Pons (tissue), 1 donor: ENCODE measurements at regions not wholly inside any gene's neighbourhood (a gene's known extent, or its start where the extent isn't known, plus 50 kb on each side); places are given as distances from the start of the nearest gene placed in this dataset.
"Not testable (repeated sequence)": the region's sequence is repeated elsewhere in the genome, so short reads cannot be mapped to it uniquely, and the experiment has no call there.

Experiments used
- DNase-seq: peaks from one replicate; pipeline ENCODE4 v3.0.0-alpha.2; 2016; ENCODE audit warnings: low spot score

DNA sequence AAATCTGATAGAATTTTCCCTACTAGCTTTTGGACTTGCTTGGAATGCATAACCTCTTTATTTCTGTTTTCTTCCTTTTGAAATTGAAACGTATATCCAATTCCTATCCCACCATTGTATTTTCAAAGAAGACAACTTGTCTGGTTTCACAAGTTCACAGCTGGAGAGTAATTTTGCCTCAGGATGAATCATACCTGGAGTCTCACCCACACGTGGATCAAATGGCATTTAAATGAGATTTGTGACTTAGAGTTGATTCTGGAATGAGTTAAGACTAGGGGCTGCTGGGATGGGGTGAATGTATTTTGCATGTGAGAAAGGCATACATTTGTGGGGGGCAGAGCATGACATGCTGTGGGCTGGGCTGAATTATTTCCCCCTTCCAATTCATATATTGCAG is 516.5 kb upstream of the MGAT4C start:
- DNase-seq: no peak

DNA sequence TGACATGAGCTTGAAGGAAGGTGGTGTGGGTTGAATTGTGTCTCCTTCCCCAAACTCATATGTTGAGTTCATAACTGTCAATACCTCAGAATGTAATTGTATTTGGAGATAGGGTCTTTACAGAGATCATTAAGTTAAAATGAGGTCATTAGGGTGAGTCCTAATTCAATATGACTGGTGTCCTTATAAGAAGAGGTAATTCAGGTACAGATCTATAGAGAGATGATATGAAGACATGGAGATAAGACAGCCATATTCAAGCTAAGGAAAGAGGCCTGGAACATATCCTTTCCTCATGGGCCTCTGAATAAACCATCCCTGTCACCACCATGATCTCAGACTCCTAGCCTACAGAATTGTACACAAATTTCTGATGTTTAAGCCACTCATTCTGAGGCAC is 514.7 kb upstream of the MGAT4C start:
- no peak for DNase-seq

DNA sequence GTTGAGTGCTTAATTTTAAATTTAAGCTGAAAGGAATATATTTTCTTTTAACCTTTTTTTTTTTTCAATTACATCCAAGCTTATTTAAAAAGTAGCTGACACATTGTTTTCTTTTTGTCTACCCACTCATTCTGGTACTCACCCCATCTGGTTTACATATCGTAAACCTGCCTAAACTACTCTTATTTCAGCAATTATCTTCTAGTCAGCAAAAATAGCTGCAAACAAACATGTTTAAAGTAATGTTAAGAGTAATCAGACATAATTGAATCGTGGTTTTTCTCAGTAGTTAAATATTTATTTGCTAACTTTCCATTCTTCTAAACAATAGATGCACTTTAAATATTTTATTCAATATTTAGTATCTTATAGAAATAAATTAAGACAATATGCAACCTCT is 492.7 kb upstream of the MGAT4C start:
- no peak for DNase-seq

DNA sequence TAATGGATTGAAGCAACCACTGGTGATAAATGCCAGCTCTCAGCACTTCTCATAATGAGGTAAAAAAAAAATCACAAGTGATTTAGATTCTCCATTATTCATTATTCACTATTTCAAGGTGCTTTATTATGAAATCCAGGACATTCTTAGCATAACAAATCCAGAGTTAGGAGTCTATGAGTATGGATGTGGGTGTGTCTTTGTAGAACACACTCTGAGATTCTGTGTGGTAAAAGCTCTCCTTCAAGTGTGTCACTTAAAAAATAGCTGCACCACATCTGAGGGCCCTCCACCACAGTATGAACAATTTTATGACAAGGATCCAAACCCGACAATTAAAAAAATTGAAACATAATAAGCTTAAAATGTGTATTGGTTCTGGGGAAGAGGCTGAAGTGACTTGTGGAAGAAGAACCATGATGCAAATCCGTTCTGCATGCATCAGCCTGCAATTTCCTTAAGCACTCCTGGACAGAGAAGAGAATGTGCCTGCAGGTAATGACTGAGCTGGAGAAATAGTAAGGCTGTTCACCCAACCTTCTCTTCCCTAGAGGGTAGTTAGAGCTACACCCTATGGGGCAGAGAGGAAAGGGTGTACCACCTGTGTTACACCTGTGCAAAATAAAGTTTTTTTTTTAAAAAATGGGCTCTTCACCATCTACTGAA is 488.5 kb upstream of the MGAT4C start:
- no peak for DNase-seq

DNA sequence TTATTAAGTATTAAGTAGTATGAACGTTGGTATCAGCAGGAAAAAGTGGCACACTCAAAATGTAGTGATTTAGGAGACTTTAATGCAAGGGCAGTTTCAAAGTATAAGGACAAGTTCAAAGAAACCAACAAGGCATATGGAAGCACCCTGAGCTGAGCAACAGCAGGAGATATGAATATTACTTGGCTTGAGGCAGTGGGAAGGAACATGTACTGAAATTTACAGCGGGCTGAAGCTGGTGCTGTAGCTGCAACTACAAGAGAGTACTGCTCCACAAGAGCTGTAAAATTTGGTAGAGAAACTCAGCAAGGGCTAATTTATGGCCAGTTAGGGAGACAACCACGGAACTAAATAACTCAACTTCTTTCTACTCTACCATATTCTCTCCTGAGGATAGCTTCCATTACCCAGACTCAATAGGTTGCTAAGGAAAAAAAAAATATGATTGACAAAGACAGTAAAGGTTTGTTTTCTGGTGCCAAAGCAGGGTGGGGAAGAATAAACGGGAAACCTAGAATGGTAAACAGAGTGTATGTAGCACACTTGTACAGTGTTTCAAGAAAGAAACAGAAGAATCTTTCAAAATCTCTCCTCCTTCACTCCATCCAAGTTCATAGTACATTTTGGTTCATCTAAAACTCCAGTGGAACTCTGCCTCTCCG is 487.8 kb upstream of the MGAT4C start:
- no peak for DNase-seq

DNA sequence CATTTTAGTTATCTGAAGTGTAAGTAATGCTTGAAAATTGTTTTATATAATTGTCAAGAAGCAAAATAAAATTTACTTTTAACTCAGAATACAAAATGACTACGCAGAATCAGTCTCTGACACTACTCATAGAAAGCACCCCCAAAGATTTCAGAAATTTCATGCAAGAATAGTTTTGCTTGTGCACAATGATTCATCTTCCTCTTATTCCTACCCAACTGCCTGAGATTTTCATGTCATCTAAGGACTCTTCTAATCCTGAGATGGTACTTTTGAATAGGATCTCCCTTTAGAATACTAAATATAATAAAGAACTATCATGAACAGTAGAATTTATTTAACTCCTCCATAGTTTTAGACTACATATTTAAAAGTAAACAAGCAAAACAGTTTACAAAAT is 485.3 kb upstream of the MGAT4C start:
- DNase-seq: no peak

DNA sequence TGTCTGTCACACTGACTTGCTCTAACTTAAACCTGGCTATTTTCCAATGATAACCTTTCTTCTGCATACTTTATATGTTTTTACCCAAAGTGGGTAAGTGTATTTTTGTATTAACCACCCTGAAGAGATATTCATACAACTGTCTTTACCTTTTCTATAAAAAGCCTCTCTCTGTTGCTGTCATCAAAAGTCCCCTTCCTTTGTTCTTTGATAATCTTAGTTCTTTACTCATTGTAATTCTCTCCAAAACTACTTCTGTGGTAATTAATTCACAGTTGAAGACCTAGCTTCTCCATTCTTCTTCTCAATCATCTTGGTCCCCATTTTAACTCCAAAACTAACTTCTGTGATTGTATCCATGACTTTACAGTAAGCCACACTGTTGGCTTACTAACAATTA is 479.7 kb upstream of the MGAT4C start:
- DNase-seq: no peak

DNA sequence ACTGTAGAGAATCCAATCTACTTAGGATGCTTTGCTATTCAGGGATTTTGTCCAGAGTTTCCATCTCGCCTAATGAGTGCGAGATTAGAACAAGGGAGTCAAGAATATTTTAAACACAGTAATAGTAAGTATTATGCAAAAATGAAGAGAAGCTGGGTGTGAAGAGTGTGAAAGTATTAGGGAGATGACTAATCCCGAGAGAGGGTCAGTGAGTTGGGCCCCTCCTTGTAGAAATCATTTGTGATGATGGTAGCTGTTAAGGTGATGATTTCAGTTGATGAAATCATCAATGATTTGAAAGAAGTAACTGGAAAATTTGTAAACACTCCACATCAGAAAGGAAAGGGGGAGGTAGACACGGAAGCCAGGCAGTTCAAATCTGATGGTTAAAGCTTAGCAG is 478.9 kb upstream of the MGAT4C start:
- no peak for DNase-seq

DNA sequence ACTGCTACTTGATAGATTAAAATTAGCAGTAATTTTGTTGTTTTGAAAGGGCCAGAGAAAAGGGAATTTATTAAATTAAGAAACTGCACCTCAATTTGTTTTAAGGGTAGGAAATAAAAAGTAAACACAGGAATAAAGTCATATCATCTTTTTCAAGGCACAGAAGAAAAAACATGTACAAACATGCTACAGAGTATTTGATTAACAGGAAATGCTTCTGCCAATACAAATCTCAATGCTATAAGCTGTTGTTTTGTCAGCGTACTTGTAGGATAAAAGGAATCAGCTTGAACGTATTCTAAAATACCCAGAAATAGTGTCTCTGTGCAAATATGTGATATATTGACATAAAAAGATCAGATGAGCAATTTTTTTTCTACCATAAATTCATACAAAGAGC is 474.0 kb upstream of the MGAT4C start:
- no peak for DNase-seq

DNA sequence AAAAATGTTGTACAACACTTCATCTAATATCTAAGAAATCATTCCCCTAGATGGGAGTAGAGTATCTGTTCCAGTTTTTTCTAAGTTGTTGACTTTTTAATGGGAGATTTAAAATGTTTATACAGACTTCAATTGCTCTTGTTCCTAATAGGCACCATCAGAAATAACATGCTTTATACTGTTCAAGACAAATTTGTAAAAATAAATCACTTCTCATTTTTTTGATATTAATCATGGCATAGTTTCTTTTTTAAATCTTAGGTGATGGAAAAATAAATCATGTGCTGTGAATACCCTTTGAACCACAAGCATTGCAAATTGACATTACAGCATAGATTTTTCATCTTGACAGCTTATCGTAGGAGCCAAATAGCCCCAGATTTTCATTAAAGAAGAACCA is 473.5 kb upstream of the MGAT4C start:
- no peak for DNase-seq

DNA sequence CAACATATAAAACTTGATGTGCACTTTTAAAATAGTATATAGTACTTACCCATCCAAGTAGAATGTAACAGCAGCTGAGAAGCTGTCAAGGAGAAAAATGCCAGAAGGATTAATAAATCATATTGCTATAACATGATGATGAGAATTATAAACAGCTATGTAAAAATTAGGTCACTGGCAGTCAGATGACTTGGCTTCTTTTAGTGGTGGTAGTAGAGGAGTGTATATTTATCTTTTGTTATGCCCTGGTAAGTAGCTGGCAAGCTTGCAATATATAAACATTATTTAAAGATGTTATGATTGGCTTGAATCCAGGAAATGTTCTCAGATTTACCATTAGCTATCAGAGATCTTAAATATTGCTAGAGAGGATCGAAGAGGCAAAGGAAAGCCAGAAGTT is 471.0 kb upstream of the MGAT4C start:
- no peak for DNase-seq

DNA sequence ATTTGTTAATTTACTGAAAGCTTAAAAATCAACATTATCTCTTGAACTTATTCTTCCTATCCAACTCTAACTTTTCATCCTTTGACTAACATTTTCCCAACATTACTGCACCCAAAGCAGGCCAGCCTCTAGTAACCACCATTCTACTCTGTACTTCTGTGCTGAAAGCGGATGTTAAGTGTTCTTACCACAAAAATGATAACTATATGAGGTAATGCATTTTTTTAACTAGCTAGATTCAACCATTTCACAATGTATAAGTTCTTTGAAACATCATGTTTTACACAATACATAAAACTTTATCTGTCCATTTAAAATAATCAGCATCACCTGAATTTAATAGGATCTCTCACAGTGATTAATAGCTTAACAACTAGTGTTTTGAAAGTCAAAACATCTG is 468.5 kb upstream of the MGAT4C start:
- no peak for DNase-seq

DNA sequence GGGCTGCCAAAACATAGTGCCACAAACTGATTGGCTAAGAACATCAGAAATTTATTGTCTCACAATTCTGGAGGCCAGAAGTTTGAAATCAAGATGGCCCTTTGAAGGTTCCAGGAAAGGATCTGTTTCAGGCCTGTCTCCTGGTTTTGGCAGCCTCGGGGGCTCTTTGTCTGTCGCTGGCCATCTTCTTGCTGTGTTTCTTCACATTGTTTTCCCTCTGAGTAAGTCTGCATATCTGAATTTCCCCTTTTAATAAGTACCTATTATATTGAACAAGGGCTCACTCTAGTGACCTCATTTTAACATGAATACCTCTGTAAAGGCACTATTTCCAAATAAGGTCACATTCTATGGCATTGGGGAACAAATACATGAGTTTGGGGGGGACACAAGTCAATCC is 467.1 kb upstream of the MGAT4C start:
- no peak for DNase-seq

DNA sequence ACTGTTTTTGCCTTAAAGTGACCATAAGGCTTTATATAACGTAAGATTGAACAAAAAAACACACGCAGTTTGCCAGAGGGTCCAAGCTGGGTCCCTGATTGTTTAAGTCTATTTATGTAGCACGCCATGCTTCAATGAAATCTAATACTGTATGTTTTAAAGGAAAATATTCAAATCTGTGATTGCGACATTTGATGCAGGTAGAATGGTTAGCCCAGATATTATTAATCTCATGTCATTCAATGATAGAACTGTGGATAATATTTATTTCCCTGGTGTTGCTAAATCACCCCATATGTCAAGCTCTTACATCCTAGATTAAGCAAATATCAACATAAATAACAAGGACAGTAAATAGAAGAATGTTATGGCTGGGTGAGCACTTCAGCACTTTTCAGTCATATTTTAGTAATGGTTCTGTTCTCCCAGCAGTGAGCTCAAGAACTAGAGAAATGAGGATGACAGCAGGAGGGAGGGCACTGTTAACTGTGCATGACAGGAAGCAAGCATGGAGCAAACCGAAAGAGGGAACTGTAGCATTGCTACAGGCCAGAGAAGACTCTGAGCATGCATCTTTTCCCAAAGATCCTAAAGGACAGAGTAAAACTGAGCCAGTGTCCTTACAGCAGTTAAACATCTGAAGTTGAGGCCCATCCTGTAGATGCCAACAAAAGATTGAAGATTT is 465.7 kb upstream of the MGAT4C start:
- DNase-seq: no peak

DNA sequence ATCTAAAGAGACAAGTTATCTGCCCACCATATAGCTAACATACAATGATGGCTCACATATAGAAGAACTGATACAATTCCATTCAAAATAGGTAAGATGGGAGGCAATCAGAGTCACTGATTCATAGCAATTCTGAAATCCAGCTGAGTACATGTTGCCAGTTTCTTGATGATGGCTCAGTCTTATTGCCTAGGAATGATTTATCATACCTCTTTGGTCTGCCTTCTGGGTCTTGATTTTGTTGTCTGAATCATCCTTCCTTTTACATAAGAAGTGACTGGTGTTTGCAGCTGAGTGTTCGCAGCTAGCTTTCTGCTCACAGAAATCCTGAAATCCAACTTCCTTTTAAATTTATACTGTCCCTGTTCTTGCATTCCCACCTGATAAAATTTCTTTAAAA is 463.2 kb upstream of the MGAT4C start:
- DNase-seq: no peak

DNA sequence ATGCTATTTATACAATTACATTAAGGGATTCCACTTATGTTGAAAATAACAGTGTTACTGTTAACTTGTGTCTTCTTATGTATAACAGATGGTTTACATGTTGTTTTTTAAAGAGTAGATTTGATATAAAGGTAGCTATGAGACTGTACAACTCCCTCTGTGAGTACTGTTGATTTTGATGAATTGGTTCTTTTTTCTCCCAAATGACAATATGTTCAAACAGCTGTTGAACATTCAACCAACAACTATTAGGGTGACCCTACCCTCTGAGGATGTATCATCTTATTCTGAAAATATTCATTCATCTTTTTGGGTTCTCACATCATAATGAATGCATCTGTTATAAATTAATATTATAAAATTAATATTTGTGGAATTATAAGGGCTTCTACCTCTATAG is 456.9 kb upstream of the MGAT4C start:
- DNase-seq: no peak

DNA sequence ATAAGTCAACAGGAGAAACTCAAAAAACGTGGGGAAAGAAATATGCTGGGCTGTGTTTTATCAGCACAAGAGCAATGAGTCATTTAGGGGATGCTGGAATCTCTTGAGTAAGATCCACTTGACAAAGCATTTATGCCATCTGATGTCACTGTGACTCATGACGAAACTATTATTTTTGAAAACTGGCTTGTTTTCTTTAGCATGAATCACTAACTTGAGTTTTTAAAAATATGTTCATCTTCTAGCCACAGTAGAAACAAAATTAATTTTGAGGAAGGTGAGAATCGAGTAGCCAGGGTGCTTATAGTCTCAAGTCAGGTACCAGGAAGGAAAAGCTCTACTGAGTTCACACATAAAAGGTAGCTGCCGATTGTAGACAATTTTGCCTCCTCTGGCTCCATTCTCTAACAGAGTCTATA is 456.2 kb upstream of the MGAT4C start:
- DNase-seq: no peak

DNA sequence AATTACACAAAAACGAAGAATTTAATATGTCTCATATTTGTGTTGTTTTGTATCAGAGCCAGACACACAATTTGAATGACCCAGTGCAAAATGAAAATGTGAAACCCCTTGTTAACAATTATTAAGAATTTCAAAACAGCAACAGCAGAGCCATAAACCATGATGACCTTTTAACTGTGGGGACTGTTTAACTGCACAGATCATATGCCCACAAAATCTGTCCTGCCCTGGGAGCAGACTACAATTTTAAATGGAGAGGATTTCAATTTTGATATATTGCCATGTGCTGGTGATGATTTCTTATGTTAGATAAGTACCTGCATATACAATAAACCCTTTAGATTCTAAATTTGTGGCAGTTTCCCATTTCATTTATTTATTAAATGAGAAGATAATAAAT is 455.5 kb upstream of the MGAT4C start:
- DNase-seq: no peak

DNA sequence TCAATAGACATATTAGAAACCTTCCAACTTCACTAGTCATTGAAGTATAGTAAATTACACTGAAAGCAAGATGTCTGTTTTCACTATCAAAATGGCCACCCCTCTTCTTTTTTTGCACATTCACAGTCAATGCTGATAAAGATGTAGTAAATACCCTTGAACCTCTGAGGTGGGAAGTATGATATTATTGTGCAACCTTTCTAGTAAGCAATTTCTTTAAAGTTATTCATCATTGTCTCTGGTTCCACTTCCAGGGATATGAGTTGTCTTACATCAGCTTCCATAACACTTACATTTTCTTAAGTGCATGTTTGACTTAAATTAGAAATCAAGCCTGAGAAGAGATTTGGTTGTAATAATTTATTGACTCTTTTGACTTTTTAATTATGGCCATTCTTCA is 453.9 kb upstream of the MGAT4C start:
- no peak for DNase-seq

DNA sequence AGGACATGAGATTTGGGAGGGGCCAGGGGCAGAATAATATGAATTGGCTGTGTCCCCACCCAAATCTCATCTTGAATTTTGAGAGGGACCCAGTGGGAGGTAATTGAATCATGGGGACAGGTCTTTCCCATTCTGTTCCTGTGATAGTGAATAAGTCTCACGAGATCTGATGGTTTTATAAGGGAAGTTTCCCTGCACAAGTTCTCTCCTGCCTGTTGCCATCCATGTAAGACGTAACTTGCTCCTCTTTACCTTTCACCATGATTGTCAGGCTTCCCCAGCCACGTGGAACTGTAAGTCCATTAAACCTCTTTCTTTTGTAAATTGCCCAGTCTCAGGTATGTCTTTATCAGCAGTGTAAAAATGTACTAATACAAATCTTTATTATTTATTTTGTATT is 452.8 kb upstream of the MGAT4C start:
- DNase-seq: not testable (repeated sequence)

DNA sequence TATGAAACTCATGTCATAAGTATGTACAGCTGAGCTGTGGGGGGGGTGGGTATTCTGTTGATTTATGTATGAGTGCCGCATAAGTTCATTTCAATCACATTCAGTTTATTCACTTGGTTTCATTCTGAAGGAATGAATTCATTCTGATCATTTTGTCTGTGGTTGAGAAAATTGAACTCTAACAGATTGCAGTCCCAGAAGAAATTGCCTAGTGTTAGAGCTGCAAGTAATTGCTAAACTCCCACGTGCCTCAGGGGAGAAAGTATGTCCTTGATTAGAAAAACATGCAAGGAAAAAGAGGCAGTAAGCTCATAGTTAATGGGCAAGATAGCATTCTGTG is 442.4 kb upstream of the MGAT4C start:
- DNase-seq: no peak

DNA sequence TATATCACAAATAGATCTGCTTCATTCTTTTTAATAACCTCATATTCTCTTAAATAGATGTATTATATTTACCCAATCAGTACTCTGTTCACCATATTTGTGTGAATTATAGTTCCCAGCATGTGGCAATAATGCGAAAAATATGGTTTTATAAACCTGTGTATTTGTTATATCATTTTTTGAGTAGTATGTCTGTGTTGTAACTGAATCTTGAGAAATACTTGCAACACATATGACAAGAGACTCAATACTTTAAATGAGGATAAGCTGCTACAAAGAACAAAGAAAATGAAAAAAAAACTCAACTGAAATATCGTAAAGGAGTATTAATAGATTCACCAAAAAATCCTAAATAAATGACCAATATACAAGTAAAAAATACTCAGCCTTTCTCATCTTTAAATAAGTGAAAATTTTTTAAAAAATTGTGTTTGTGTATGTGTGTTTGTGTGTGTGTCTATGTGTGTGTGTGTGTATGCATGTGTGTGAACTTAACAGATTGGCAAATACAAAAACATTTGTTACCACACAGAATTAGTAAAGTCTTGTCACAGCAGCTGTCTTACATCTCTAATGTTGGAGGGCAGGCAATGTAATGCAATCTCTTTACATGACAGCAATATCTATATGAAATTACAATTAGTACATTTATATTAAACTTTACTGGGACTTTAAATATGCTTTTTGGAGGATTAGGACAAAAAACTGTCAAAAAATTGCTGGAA is 441.9 kb upstream of the MGAT4C start:
- DNase-seq: no peak
